Activated naive CD8-positive, alpha-beta T cell (primary cell): ENCODE measurements at regions not wholly inside any gene's neighbourhood (a gene's known extent, or its start where the extent isn't known, plus 50 kb on each side); places are given as distances from the start of the nearest gene placed in this dataset.

Experiments
- H3K27ac Mint-ChIP-seq: one replicate; pipeline ENCODE4 v1.8.0; 2021; ENCODE audit warnings: mixed read lengths
- H3K27me3 Mint-ChIP-seq: one replicate; pipeline ENCODE4 v1.8.0; 2021; ENCODE audit warnings: mixed read lengths
- H3K36me3 Mint-ChIP-seq: one replicate; pipeline ENCODE4 v1.8.0; 2021; ENCODE audit warnings: mixed read lengths
- H3K4me1 Mint-ChIP-seq: one replicate; pipeline ENCODE4 v1.8.0; 2021; ENCODE audit warnings: low read depth, mixed read lengths
- H3K4me3 Mint-ChIP-seq: one replicate; pipeline ENCODE4 v1.8.0; 2021; ENCODE audit warnings: mild to moderate bottlenecking, mixed read lengths
- H3K9me3 Mint-ChIP-seq: one replicate; pipeline ENCODE4 v1.8.0; 2021; ENCODE audit warnings: low read depth, mixed read lengths

DNA sequence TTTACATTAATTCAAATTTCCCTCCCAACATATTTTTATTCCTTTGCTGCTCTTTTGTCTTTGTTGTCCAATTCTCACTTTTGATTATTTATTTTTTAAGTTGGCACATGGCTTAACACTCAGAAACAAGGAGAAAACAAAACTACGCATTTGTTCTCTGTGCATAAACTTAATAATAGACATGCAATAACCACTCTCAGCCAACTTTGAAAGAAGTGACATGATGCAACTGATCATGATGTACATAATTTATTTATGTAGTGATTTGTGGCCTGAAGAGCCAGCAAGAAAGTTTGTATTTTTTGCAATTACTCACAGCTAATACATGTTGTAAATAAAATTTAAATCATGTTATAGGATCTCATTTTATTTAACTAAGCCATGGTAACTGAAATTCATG, 942.8 kb upstream of the PIK3C3 start:
- no peak overlapping the region for H3K27ac Mint-ChIP-seq
- H3K4me1 Mint-ChIP-seq = no peaks in the 10 kb centered on the region
- H3K9me3 Mint-ChIP-seq = peaks cover 7% of the 10 kb centered on the region
- H3K4me3 Mint-ChIP-seq = no peak overlapping the region
- no peaks in the 10 kb centered on the region for H3K27me3 Mint-ChIP-seq
- no peaks in the 10 kb centered on the region for H3K36me3 Mint-ChIP-seq

GRCh38 chr18:41009926-41010325, 945.1 kb upstream of the PIK3C3 start:
- no peaks in the 10 kb centered on the region for H3K4me1 Mint-ChIP-seq
- no peaks in the 10 kb centered on the region for H3K27me3 Mint-ChIP-seq
- H3K4me3 Mint-ChIP-seq = no peak overlapping the region
- no peak overlapping the region for H3K27ac Mint-ChIP-seq
- no peaks in the 10 kb centered on the region for H3K36me3 Mint-ChIP-seq
- peaks cover 3% of the 10 kb centered on the region for H3K9me3 Mint-ChIP-seq

GRCh38 chr18:41004324-41004723, 950.7 kb upstream of the PIK3C3 start:
- Mint-ChIP-seq H3K4me3 (no peak overlapping the region), H3K4me1 (no peaks in the 10 kb centered on the region), H3K36me3 (no peaks in the 10 kb centered on the region), H3K27ac (no peak overlapping the region), H3K27me3 (no peaks in the 10 kb centered on the region), H3K9me3 (peaks cover 4% of the 10 kb centered on the region)

- H3K27me3 Mint-ChIP-seq = no peaks in the 10 kb centered on the region
- no peak overlapping the region for H3K4me3 Mint-ChIP-seq
- no peaks in the 10 kb centered on the region for H3K4me1 Mint-ChIP-seq
- no peaks in the 10 kb centered on the region for H3K36me3 Mint-ChIP-seq
- H3K27ac Mint-ChIP-seq = no peak overlapping the region
- peaks cover 7% of the 10 kb centered on the region for H3K9me3 Mint-ChIP-seq
Observed at GRCh38 chr18:40995529-40995928, 959.5 kb upstream of the PIK3C3 start.

- Mint-ChIP-seq H3K4me1 (no peaks in the 10 kb centered on the region), H3K4me3 (no peak overlapping the region), H3K9me3 (peaks cover 3% of the 10 kb centered on the region), H3K27ac (no peak overlapping the region), H3K36me3 (no peaks in the 10 kb centered on the region), H3K27me3 (no peaks in the 10 kb centered on the region)
Observed at GRCh38 chr18:40993363-40993762, 961.7 kb upstream of the PIK3C3 start.

GRCh38 chr18:40987581-40987980, 967.5 kb upstream of the PIK3C3 start:
- no peak overlapping the region for H3K27ac Mint-ChIP-seq
- peaks cover 9% of the 10 kb centered on the region for H3K9me3 Mint-ChIP-seq
- no peaks in the 10 kb centered on the region for H3K27me3 Mint-ChIP-seq
- no peaks in the 10 kb centered on the region for H3K4me1 Mint-ChIP-seq
- no peak overlapping the region for H3K4me3 Mint-ChIP-seq
- no peaks in the 10 kb centered on the region for H3K36me3 Mint-ChIP-seq

DNA sequence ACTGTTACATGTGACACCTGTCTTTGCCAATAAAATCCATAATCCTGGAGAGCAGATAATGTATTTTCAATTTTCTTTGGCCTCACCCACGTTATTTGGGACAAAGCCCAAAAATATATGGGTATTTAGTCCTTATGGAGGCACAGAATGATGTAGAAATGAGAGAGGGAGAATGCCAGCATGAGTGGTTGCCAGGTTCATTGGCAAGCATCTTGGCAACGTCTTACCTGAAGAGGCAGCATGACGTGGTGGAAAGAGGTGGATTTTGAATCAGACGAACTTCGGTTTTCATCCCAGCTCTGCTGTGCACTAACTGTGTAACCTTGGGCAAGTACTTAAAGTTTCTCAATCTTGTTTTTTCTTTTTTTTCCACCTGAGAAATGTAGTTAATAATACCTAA, 969.6 kb upstream of the PIK3C3 start:
- Mint-ChIP-seq H3K36me3 (no peaks in the 10 kb centered on the region), H3K4me3 (no peak overlapping the region), H3K4me1 (no peaks in the 10 kb centered on the region), H3K9me3 (peaks cover 9% of the 10 kb centered on the region), H3K27ac (no peak overlapping the region), H3K27me3 (no peaks in the 10 kb centered on the region)

DNA sequence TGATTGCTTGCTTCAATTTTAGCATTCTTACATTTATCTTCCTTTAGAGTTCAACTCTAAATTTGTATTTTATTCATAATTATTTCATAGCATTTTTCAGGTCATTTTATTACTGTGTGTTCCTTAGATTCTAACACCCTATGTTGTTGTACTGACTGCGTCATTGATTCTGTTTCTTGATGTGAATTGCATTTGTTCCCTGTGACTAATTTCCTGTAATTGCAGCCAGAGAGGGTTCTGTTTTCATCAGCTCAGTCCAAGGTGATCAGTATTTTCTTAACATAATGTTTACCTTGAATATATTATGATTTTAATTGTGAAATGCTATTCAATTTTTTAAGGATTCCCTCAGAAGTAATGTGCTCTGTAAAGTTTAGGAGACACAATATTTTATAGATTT, 970.2 kb upstream of the PIK3C3 start:
- Mint-ChIP-seq H3K36me3 (no peaks in the 10 kb centered on the region), H3K27ac (no peak overlapping the region), H3K9me3 (peaks cover 9% of the 10 kb centered on the region), H3K27me3 (no peaks in the 10 kb centered on the region), H3K4me1 (no peaks in the 10 kb centered on the region), H3K4me3 (no peak overlapping the region)

DNA sequence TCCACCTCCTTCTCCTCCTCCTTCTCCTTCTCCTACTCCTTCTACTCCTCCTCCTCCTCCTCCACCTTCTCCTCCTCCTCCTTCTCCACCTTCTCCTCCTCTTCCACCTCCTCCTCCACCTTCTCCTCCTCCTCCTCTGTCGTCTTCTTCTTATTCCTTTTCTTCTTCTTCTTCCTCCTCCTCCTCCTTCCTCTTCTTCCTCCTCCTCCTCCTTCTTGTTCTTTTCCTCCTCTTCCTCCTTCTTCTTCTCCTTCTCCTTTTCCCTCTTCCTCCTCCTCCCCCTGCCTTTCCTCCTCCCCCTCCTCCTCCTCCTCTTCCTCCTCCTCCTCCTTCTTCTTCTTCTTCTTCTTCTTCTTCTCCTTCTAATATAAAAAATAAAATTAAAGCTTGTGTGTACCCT, 971.2 kb upstream of the PIK3C3 start:
- no peak overlapping the region for H3K27ac Mint-ChIP-seq
- no peak overlapping the region for H3K4me3 Mint-ChIP-seq
- peaks cover 12% of the 10 kb centered on the region for H3K9me3 Mint-ChIP-seq
- H3K36me3 Mint-ChIP-seq = no peaks in the 10 kb centered on the region
- H3K4me1 Mint-ChIP-seq = no peaks in the 10 kb centered on the region
- H3K27me3 Mint-ChIP-seq = no peaks in the 10 kb centered on the region

DNA sequence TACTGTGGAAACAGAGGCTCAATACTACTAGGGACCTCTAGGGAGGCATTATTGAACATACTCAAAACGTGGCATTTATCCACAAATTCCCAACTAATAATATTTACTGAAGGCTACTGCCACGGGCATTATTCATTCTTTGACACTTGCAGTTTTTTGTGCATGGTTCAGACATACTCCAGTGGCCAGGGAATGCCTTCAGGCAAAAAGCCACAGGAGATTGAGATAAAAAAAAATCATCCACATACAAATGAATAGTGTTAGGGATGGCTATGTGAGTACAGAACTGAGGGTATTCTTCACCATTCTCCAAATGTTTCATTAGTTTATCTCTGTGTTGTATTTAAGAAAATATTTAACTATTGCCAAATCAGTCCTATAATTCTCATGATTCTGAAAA, 974.9 kb upstream of the PIK3C3 start:
- no peaks in the 10 kb centered on the region for H3K4me1 Mint-ChIP-seq
- peaks cover 10% of the 10 kb centered on the region for H3K9me3 Mint-ChIP-seq
- H3K27ac Mint-ChIP-seq = no peak overlapping the region
- no peaks in the 10 kb centered on the region for H3K27me3 Mint-ChIP-seq
- H3K36me3 Mint-ChIP-seq = no peaks in the 10 kb centered on the region
- no peak overlapping the region for H3K4me3 Mint-ChIP-seq

GRCh38 chr18:40976050-40976449, 979.0 kb upstream of the PIK3C3 start:
- H3K4me3 Mint-ChIP-seq = no peak overlapping the region
- peaks cover 12% of the 10 kb centered on the region for H3K9me3 Mint-ChIP-seq
- no peaks in the 10 kb centered on the region for H3K4me1 Mint-ChIP-seq
- no peaks in the 10 kb centered on the region for H3K27me3 Mint-ChIP-seq
- H3K27ac Mint-ChIP-seq = no peak overlapping the region
- H3K36me3 Mint-ChIP-seq = no peaks in the 10 kb centered on the region

DNA sequence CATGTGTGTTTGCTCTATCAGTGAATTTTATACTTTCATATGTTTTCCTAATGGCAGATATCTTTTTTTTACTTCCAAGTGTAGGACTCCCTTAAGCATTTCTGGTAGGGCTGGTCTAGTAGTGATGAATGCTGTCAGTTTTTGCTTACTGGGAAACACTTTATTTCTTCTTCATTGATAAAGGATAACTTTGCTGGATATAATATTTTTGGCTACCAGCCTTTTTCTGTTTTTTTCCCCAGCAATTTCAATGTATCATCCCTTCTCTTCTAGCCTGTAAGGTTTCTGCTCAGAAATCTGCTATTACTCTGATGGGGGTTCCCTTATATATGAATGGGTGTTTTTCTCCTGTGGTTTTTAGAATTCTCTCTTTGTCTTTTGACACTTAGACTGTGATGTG, 980.6 kb upstream of the PIK3C3 start:
- Mint-ChIP-seq H3K4me1 (no peaks in the 10 kb centered on the region), H3K36me3 (no peaks in the 10 kb centered on the region), H3K27me3 (no peaks in the 10 kb centered on the region), H3K9me3 (peaks cover 12% of the 10 kb centered on the region), H3K27ac (no peak overlapping the region), H3K4me3 (no peak overlapping the region)

DNA sequence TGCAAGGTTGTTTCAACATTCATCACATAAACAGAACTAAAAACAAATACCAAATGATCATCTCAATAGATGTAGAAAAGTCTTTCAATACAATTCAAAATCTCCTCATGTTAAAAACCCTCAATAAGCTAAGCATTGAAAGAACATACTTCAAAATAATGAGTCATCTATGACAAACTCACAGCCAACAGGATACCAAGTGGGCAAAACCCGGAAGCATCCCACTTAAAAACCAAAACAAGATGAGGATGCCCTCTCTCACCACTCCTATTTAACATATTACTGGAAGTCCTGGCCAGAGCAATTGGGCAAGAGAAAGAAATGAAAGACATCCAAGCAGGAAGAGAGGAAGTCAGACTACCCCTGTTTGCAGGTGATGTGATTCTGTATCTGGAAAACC, 992.2 kb upstream of the PIK3C3 start:
- Mint-ChIP-seq H3K9me3 (no peaks in the 10 kb centered on the region), H3K36me3 (no peaks in the 10 kb centered on the region), H3K27me3 (no peaks in the 10 kb centered on the region), H3K4me3 (no peak overlapping the region), H3K4me1 (no peaks in the 10 kb centered on the region), H3K27ac (no peak overlapping the region)

DNA sequence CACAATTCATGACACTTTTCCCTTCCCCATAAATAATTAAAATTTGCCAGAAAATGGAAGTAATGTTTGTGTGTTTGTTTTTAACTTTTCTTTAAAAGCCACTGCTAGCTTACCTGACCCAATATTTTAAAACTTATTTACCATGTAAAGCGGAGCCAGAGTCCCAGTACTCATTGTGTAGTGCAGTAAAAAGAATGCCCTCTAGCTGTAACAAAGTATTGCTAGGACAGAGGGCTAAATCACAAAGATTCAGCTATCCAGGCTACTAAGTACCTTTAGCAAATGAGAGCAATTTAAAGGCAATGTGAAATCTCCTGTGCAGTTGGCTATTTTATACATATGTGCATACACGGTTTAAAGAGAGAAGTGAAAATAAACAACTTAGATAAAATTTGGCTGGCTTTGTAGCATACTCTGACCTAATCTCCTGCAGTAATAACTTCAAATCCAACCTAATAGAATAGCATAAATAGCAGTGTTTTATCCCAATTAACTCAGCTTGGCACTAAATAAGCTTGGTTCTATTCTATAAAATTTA, 997.4 kb upstream of the PIK3C3 start:
- no peaks in the 10 kb centered on the region for H3K36me3 Mint-ChIP-seq
- no peaks in the 10 kb centered on the region for H3K27me3 Mint-ChIP-seq
- peaks cover 5% of the 10 kb centered on the region for H3K9me3 Mint-ChIP-seq
- H3K4me1 Mint-ChIP-seq = no peaks in the 10 kb centered on the region
- no peak overlapping the region for H3K27ac Mint-ChIP-seq
- H3K4me3 Mint-ChIP-seq = no peak overlapping the region

GRCh38 chr18:40956213-40956612, 998.8 kb upstream of the PIK3C3 start:
- Mint-ChIP-seq H3K4me1 (no peaks in the 10 kb centered on the region), H3K36me3 (no peaks in the 10 kb centered on the region), H3K4me3 (no peak overlapping the region), H3K27ac (no peak overlapping the region), H3K27me3 (no peaks in the 10 kb centered on the region), H3K9me3 (peaks cover 5% of the 10 kb centered on the region)

DNA sequence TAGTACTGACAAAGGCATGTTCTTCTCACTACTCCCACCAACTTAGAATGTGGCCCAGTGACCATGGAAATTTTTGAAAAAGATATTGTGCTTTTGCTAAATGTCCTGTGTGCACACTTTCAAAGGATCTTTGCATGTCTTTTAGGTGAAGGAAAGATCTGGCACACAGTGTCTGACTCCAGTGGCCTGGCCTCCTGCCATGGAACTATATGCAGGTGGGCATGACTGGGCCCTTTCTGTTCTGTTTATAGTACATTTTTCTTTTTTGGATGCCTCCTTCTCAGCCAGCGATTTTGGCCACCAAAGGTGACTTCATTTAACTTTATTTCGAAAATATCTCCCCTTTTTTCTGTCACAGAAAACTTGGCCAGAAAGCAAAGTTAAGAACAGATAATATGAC, 999.7 kb upstream of the PIK3C3 start:
- no peaks in the 10 kb centered on the region for H3K36me3 Mint-ChIP-seq
- no peaks in the 10 kb centered on the region for H3K27me3 Mint-ChIP-seq
- H3K4me1 Mint-ChIP-seq = no peaks in the 10 kb centered on the region
- H3K9me3 Mint-ChIP-seq = peaks cover 5% of the 10 kb centered on the region
- no peak overlapping the region for H3K4me3 Mint-ChIP-seq
- no peak overlapping the region for H3K27ac Mint-ChIP-seq
